Mucosa of descending colon (tissue), 3 donors: ENCODE measurements at regions not wholly inside any gene's neighbourhood (a gene's known extent, or its start where the extent isn't known, plus 50 kb on each side); places are given as distances from the start of the nearest gene placed in this dataset.

ENCODE experiments used
- ATAC-seq: fragments of 200-7000 bp; cut with Tn5 transposase; one replicate; pipeline ENCODE4 v1.9.1; 2020; ENCODE audit warnings: mild to moderate bottlenecking, moderate library complexity
- DNase-seq, 3 donors: peaks; one replicate each; pipeline ENCODE4 v3.0.0-alpha.2; 2020
- H3K36me3 ChIP-seq: fragments of 200-600 bp; one replicate; pipeline ENCODE4 v1.8.0; 2021; ENCODE audit warnings: low read depth, mild to moderate bottlenecking
- H3K4me1 ChIP-seq: fragments of 200-600 bp; one replicate; pipeline ENCODE4 v1.8.0; 2021; ENCODE audit warnings: low read depth, mild to moderate bottlenecking
- H3K4me3 ChIP-seq: fragments of 200-600 bp; one replicate; pipeline ENCODE4 v1.8.0; 2021; ENCODE audit warnings: mild to moderate bottlenecking
- H3K9me3 ChIP-seq: fragments of 200-600 bp; one replicate; pipeline ENCODE4 v1.8.0; 2021; ENCODE audit warnings: mild to moderate bottlenecking
- intact Hi-C, 2 donors: fragments of 100-400 bp; cut with DNase I in 1 of 2; cut with micrococcal nuclease in 1 of 2; formaldehyde crosslinking; loops; one replicate each; pipeline versions ENCODE4 v1.11.0 to v1.11.1; 2022; cut with DNase I, micrococcal nuclease
- TF ChIP-seq, protein P1 (sequence below): fragments of 200-600 bp; IDR thresholded peaks from one replicate; pipeline ENCODE4 v1.8.0; 2022; ENCODE audit warnings: antibody characterized with exemption, mild to moderate bottlenecking
- donor health status: DM: no; HTN: no; CAD: no; lungs with moderate emphysema.
- donor health status: DM: no; HTN: no; CAD: no.
- donor health status: DM: no; HTN: yes; CAD: no.

DNA sequence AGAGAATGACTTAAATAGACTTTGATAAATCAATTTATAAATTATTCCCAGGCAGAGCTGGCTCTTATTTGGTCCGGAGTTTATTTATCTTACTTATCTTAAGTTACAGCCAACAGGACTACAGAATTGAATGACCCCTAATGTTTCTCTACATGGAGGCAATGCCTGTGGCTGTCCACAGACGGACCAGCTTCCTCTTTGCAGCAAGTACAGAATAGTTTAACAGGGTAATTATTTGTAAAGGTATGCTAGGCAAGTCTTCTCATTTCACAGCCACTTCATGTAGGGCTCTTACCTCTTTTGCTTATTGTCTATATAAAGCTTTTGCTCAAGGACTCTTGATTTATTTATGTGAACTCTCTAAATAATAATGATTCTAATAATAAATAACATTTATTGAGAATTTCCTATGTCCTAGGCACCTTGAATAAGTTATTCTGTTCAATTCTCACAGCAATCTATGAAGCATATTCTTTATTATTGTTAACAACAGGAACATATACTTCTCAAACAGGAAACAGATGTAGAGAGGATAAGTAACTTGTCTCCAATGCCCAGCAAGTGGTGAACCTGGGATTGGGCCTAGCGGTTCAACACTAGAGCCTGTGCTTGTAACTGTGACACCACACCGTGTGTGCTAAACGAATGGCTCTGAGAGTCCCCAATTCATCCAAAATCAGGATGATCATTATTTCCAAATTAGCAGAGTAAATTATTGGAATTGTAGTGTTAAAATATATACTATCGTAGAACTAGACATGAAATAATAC, 58.8 kb upstream of the NXPH2 start:
- Histone ChIP-seq H3K4me3 (no peak overlapping the region), H3K36me3 (no peaks in the 10 kb centered on the region), H3K4me1 (no peaks in the 10 kb centered on the region), H3K9me3 (no peaks in the 10 kb centered on the region)
- TF ChIP-seq, protein P1, sequence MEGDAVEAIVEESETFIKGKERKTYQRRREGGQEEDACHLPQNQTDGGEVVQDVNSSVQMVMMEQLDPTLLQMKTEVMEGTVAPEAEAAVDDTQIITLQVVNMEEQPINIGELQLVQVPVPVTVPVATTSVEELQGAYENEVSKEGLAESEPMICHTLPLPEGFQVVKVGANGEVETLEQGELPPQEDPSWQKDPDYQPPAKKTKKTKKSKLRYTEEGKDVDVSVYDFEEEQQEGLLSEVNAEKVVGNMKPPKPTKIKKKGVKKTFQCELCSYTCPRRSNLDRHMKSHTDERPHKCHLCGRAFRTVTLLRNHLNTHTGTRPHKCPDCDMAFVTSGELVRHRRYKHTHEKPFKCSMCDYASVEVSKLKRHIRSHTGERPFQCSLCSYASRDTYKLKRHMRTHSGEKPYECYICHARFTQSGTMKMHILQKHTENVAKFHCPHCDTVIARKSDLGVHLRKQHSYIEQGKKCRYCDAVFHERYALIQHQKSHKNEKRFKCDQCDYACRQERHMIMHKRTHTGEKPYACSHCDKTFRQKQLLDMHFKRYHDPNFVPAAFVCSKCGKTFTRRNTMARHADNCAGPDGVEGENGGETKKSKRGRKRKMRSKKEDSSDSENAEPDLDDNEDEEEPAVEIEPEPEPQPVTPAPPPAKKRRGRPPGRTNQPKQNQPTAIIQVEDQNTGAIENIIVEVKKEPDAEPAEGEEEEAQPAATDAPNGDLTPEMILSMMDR: no peak
- intact Hi-C loops: no loop called here
- ATAC-seq (no peak), DNase-seq (no peak)

DNA sequence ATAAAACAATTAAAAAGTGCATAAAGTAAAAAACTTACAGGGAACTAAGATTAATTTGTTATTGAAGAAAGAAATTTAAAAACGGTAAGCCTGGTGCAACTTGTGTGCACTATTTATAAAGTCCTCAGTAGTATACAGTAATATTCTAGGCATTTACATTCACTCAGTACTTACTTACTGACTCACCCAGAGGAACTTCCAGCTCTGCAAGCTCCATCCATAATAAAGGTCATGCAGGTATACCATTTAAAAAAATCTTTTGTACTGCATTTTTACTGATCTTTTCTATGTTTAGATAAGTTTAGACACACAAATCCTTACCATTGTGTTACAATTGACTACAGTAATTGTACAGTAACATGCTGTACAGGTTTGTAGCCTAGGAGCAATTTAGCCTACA, 51.5 kb upstream of the NXPH2 start:
- no peaks in the 10 kb centered on the region for H3K9me3 ChIP-seq
- DNase-seq: no peak
- intact Hi-C loops: no loop called here
- no peak for ATAC-seq
- TF ChIP-seq, protein P1: no peak
- H3K4me3 ChIP-seq: no peak overlapping the region
- no peaks in the 10 kb centered on the region for H3K4me1 ChIP-seq
- no peaks in the 10 kb centered on the region for H3K36me3 ChIP-seq

DNA sequence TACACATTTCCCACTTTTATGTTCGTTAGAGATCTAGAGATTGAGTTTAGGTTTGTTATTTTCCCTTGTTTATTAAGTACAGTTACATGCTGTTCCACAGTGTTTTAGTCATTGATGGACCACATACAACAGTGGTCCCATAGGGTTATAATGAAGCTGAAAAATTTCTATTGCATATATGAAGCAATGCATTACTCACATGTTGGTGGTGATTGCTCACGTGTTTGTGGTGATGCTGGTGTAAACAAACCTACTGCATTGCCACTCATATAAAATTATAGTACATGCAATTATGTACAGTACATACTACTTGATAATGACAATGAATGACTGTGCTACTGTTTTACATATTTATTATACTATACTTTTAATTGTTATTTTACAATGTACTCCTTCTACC, 51.0 kb upstream of the NXPH2 start:
- H3K9me3 ChIP-seq: no peaks in the 10 kb centered on the region
- intact Hi-C loops: no loop called here
- ATAC-seq (no peak), DNase-seq (no peak)
- H3K4me1 ChIP-seq: no peaks in the 10 kb centered on the region
- no peaks in the 10 kb centered on the region for H3K36me3 ChIP-seq
- no peak overlapping the region for H3K4me3 ChIP-seq
- TF ChIP-seq, protein P1: no peak

DNA sequence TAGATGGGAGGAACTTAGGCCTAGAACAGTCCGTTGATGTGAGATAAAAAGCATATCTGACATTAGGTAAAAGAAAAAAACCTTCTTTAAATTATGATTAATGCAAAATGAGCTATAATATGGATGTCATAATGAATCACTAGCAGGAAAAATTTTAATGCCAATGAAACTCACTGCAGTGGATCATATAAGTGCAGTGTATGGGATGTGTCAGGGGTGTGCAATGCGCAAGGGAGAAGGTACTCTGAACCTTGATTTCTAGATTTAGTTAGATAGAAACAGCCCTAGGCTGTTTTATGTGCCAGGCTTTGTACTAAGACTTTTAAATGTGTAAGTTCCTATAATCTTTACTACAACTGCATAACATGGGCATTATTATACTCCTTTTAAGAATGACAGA, 50.4 kb upstream of the NXPH2 start:
- H3K4me1 ChIP-seq: no peaks in the 10 kb centered on the region
- intact Hi-C loops: no loop called here
- DNase-seq: no peak
- H3K9me3 ChIP-seq: no peaks in the 10 kb centered on the region
- TF ChIP-seq, protein P1: no peak
- H3K4me3 ChIP-seq: no peak overlapping the region
- H3K36me3 ChIP-seq: no peaks in the 10 kb centered on the region
- ATAC-seq: no peak
